Thyroid gland (tissue), 4 donors: ENCODE measurements at regions not wholly inside any gene's neighbourhood (a gene's known extent, or its start where the extent isn't known, plus 50 kb on each side); places are given as distances from the start of the nearest gene placed in this dataset.

Source experiments
- POLR2A ChIP-seq, 2 donors: fragments of 450-650 bp; IDR thresholded peaks; one replicate each; pipeline ENCODE4 v1.6.1; 2017; ENCODE audit warnings: antibody characterized with exemption in 2 of 2, mild to moderate bottlenecking in 2 of 2, moderate library complexity in 1 of 2
- TF ChIP-seq, protein P1 (sequence below), 6 experiments: fragments of 200-600 bp in 3 of 6; fragments of 450-650 bp in 3 of 6; sonication (generic) in 3 of 6; IDR thresholded peaks; one replicate each; pipeline ENCODE4 v1.5.1; 2016 to 2019; ENCODE audit warnings: antibody characterized with exemption in 6 of 6, mild to moderate bottlenecking in 2 of 6, inconsistent platforms in 1 of 6, moderate library complexity in 1 of 6

DNA sequence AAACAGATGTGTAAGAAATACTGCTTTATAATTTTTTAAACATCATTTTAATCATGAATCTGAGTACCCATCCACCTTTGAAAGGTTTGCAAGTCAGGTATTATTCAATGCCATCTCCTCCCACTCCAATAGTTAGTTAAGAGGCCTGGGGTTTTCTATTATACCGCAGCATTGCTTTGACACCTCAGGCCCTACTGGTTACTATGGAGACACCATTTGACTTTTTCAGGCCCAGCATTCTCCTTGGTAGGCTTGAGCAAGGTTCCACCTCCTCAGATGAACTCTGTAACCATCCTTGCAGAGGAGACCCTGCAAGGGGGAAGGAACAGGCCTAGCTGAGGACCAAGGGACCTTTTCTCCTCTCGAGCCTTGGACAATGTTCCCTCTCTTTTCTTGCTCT is 326.9 kb upstream of the NPSR1 start:
- TF ChIP-seq, protein P1, sequence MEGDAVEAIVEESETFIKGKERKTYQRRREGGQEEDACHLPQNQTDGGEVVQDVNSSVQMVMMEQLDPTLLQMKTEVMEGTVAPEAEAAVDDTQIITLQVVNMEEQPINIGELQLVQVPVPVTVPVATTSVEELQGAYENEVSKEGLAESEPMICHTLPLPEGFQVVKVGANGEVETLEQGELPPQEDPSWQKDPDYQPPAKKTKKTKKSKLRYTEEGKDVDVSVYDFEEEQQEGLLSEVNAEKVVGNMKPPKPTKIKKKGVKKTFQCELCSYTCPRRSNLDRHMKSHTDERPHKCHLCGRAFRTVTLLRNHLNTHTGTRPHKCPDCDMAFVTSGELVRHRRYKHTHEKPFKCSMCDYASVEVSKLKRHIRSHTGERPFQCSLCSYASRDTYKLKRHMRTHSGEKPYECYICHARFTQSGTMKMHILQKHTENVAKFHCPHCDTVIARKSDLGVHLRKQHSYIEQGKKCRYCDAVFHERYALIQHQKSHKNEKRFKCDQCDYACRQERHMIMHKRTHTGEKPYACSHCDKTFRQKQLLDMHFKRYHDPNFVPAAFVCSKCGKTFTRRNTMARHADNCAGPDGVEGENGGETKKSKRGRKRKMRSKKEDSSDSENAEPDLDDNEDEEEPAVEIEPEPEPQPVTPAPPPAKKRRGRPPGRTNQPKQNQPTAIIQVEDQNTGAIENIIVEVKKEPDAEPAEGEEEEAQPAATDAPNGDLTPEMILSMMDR (IDR thresholded peaks at IDR 0.05) = no peak
- no peak for TF ChIP-seq POLR2A (IDR thresholded peaks at IDR 0.05)
